Keratinocyte (primary cell): ENCODE measurements at regions not wholly inside any gene's neighbourhood (a gene's known extent, or its start where the extent isn't known, plus 50 kb on each side); places are given as distances from the start of the nearest gene placed in this dataset.

Source experiments
- EZH2 ChIP-seq: IDR thresholded peaks from one replicate; pipeline ENCODE4 v1.6.1; 2012; ENCODE audit warnings: inconsistent platforms, mild to moderate bottlenecking, low read length, moderate library complexity
- TF ChIP-seq, protein P1 (sequence below), 3 experiments: IDR thresholded peaks in 1 of 3; conservative IDR thresholded peaks in 1 of 3; optimal IDR thresholded peaks in 1 of 3; 2 replicates in 2 of 3; 3 replicates in 1 of 3; pipeline versions ENCODE3 to v1.5.1; 2011; ENCODE audit warnings: low read length in 3 of 3, mild to moderate bottlenecking in 3 of 3, moderate library complexity in 2 of 3, control low read depth in 1 of 3, inconsistent platforms in 1 of 3; ENCODE audit not compliant: insufficient read depth in 2 of 3; ENCODE audit errors: extremely low read depth in 1 of 3

DNA sequence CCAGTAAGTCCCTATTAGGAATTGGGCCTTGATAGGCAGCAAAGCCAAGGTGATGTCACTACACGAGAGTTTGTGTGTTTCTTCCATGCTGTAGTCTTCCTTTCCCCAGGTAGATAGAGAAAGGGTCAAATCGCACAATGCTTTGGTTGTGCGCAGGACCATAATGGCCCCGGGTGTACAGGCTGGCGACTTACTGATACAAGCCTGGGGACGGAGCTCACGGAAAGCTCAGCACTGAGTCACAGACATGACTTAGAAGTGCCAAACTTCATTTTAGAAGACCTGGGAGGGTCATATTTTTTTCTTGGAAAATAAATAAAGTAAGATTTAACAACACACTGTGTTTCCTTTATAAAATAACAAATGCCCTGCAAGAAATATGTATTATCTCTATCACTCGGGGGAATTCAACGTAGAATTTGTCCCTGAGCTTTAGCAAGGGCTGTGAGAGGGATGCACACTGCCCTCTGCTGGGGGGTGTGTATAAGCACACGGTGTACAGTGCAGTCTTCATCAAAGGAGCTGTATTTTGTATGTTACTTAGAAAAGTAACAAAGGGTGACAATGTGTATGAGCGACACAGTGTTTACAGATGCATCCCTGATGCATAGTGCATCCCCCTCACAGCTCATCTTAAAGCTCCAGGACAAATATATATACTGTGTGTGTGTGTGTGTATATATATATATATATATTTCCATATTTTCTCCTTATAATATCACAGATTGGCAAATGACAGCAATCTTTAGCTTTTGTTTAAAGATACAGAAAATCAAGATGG, 254.5 kb upstream of the VEGFC start:
- TF ChIP-seq, protein P1, sequence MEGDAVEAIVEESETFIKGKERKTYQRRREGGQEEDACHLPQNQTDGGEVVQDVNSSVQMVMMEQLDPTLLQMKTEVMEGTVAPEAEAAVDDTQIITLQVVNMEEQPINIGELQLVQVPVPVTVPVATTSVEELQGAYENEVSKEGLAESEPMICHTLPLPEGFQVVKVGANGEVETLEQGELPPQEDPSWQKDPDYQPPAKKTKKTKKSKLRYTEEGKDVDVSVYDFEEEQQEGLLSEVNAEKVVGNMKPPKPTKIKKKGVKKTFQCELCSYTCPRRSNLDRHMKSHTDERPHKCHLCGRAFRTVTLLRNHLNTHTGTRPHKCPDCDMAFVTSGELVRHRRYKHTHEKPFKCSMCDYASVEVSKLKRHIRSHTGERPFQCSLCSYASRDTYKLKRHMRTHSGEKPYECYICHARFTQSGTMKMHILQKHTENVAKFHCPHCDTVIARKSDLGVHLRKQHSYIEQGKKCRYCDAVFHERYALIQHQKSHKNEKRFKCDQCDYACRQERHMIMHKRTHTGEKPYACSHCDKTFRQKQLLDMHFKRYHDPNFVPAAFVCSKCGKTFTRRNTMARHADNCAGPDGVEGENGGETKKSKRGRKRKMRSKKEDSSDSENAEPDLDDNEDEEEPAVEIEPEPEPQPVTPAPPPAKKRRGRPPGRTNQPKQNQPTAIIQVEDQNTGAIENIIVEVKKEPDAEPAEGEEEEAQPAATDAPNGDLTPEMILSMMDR (optimal IDR thresholded peaks at IDR 0.05 in 1 of 3, IDR thresholded peaks at IDR 0.05 in 1 of 3, conservative IDR thresholded peaks at IDR 0.05 in 1 of 3; ENCODE audit: extremely low read depth in 1 of 3, insufficient read depth in 2 of 3, low read length in 3 of 3) = peak; percentile 64 to 91 (median 85)
- TF ChIP-seq EZH2 = no peak
